SK-N-SH treated with all-trans-retinoic acid at 6 μM for 48 hours (cell line): ENCODE measurements at regions not wholly inside any gene's neighbourhood (a gene's known extent, or its start where the extent isn't known, plus 50 kb on each side); places are given as distances from the start of the nearest gene placed in this dataset.

Experiments
- ATAC-seq: fragments of 200-7000 bp; cut with Tn5 transposase; 3 replicates; pipeline ENCODE4 v1.9.1; 2020; ENCODE audit warnings: mild to moderate bottlenecking, moderate library complexity
- ARNTL ChIP-seq: fragments of 450-650 bp; formaldehyde crosslinking; IDR thresholded peaks from 2 replicates; pipeline ENCODE4 v1.5.0; 2020; ENCODE audit warnings: low read depth, mild to moderate bottlenecking, moderate library complexity, borderline replicate concordance
- BACH2 ChIP-seq: fragments of 250-450 bp; sonication (Bioruptor Pico); IDR thresholded peaks from 2 replicates; pipeline ENCODE4 v1.9.0; 2021; ENCODE audit warnings: mild to moderate bottlenecking, borderline replicate concordance
- CREB5 ChIP-seq: fragments of 250-450 bp; sonication (Bioruptor Pico); IDR thresholded peaks from 2 replicates; pipeline ENCODE4 v1.5.1; 2020; ENCODE audit warnings: low read depth, mild to moderate bottlenecking, moderate library complexity
- CSDC2 ChIP-seq: fragments of 250-450 bp; sonication (Bioruptor Pico); IDR thresholded peaks from 2 replicates; pipeline ENCODE4 v1.5.0; 2020; ENCODE audit warnings: mild to moderate bottlenecking, moderate library complexity
- CSRNP3 ChIP-seq: fragments of 250-450 bp; sonication (Bioruptor Pico); IDR thresholded peaks from 2 replicates; pipeline ENCODE4 v1.5.1; 2021; ENCODE audit warnings: mild to moderate bottlenecking, moderate library complexity
- ESRRG ChIP-seq: fragments of 250-450 bp; sonication (Bioruptor Pico); IDR thresholded peaks from 2 replicates; pipeline ENCODE4 v1.6.1; 2021; ENCODE audit warnings: mild to moderate bottlenecking
- ISL1 ChIP-seq: fragments of 250-450 bp; sonication (Bioruptor Pico); IDR thresholded peaks from 2 replicates; pipeline ENCODE4 v2.1.2; 2022; ENCODE audit warnings: mild to moderate bottlenecking, moderate library complexity
- PATZ1 ChIP-seq: fragments of 250-450 bp; sonication (Bioruptor Pico); IDR thresholded peaks from 2 replicates; pipeline ENCODE4 v1.8.0; 2020; ENCODE audit warnings: mild to moderate bottlenecking, moderate library complexity, borderline replicate concordance
- RARB ChIP-seq: fragments of 250-450 bp; sonication (Bioruptor Pico); IDR thresholded peaks from 2 replicates; pipeline ENCODE4 v1.8.0; 2021; ENCODE audit warnings: mild to moderate bottlenecking, moderate library complexity
- SNAI2 ChIP-seq: fragments of 250-450 bp; sonication (Bioruptor Pico); IDR thresholded peaks from 2 replicates; pipeline ENCODE4 v1.5.0; 2020; ENCODE audit warnings: mild to moderate bottlenecking, moderate library complexity
- TCF4 ChIP-seq: fragments of 250-450 bp; sonication (Bioruptor Pico); IDR thresholded peaks from 2 replicates; pipeline ENCODE4 v1.8.0; 2021; ENCODE audit warnings: mild to moderate bottlenecking, moderate library complexity, borderline replicate concordance
- TOX ChIP-seq: fragments of 250-450 bp; sonication (Bioruptor Pico); IDR thresholded peaks from 2 replicates; pipeline ENCODE4 v1.8.0; 2021; ENCODE audit warnings: mild to moderate bottlenecking, moderate library complexity, borderline replicate concordance
- TSHZ2 ChIP-seq: fragments of 250-450 bp; sonication (Bioruptor Pico); IDR thresholded peaks from 2 replicates; pipeline ENCODE4 v1.5.0; 2020; ENCODE audit warnings: mild to moderate bottlenecking, moderate library complexity
- ZC3H10 ChIP-seq: fragments of 250-450 bp; sonication (Bioruptor Pico); IDR thresholded peaks from 2 replicates; pipeline ENCODE4 v1.5.1; 2021; ENCODE audit warnings: mild to moderate bottlenecking, moderate library complexity
- ZFP3 ChIP-seq: fragments of 250-450 bp; sonication (Bioruptor Pico); IDR thresholded peaks from 2 replicates; pipeline ENCODE4 v1.5.0; 2020; ENCODE audit warnings: mild to moderate bottlenecking, moderate library complexity
- ZNF565 ChIP-seq: fragments of 450-650 bp; formaldehyde crosslinking; conservative IDR thresholded peaks from 2 replicates; pipeline ENCODE4 v1.5.0; 2020; ENCODE audit warnings: low read depth, mild to moderate bottlenecking, moderate library complexity
- ZNF70 ChIP-seq: fragments of 450-650 bp; formaldehyde crosslinking; IDR thresholded peaks from 2 replicates; pipeline ENCODE4 v1.5.0; 2020; ENCODE audit warnings: mild to moderate bottlenecking, moderate library complexity
- ZNF8 ChIP-seq: fragments of 450-650 bp; formaldehyde crosslinking; IDR thresholded peaks from 2 replicates; pipeline ENCODE4 v1.5.0; 2020; ENCODE audit warnings: mild to moderate bottlenecking, moderate library complexity

- no peak for TF ChIP-seq TOX (CRISPR knock-in tag)
- TF ChIP-seq ZFP3 (CRISPR knock-in tag), result no peak
- TF ChIP-seq BACH2, result no peak
- TF ChIP-seq ESRRG, result no peak
- TF ChIP-seq ZNF8 (CRISPR knock-in tag), result no peak
- no peak for TF ChIP-seq TCF4 (CRISPR knock-in tag)
- no peak for TF ChIP-seq ZC3H10
- no peak for TF ChIP-seq CSDC2 (CRISPR knock-in tag)
- no peak for ATAC-seq
Observed at GRCh38 chr6:90708206-90708737, 121.4 kb upstream of the MAP3K7 start.

GRCh38 chr6:90707246-90707645, 120.4 kb upstream of the MAP3K7 start:
- no peak for ATAC-seq

GRCh38 chr6:90703336-90703735, 116.5 kb upstream of the MAP3K7 start:
- ATAC-seq, result no peak
- TF ChIP-seq SNAI2 (CRISPR knock-in tag) (no peak), TSHZ2 (CRISPR knock-in tag) (no peak), RARB (CRISPR knock-in tag) (no peak), BACH2 (no peak), ZNF565 (CRISPR knock-in tag) (no peak), ISL1 (CRISPR knock-in tag) (no peak), CSRNP3 (CRISPR knock-in tag) (no peak)
- TF ChIP-seq, all 23 proteins: peak for 0

More at GRCh38 chr6:90707246-90707645, 120.4 kb upstream of the MAP3K7 start:
- no peak for TF ChIP-seq ARNTL
- no peak for TF ChIP-seq TSHZ2 (CRISPR knock-in tag)
- TF ChIP-seq ZC3H10, result no peak
- no peak for TF ChIP-seq CREB5 (CRISPR knock-in tag)

- no peak for ATAC-seq
- TF ChIP-seq CSDC2 (CRISPR knock-in tag) (no peak), PATZ1 (no peak), CREB5 (CRISPR knock-in tag) (no peak), ZNF70 (CRISPR knock-in tag) (no peak), ARNTL (no peak)
Observed at GRCh38 chr6:90701926-90702325, 115.1 kb upstream of the MAP3K7 start.
